ENCODE measurements at regions not wholly inside any gene's neighbourhood (a gene's known extent, or its start where the extent isn't known, plus 50 kb on each side); places are given as distances from the start of the nearest gene placed in this dataset.
A peak's percentile ranks its signal among the peaks of the same experiment; 100 is the strongest.
"Not testable (repeated sequence)": the region's sequence is repeated elsewhere in the genome, so short reads cannot be mapped to it uniquely, and the experiment has no call there.

- DNase-seq (ENCODE audit: low read depth in 3 of 3): no peak
Observed at GRCh38 chr18:54433368-54433767, 75.7 kb downstream of the C18orf54 start.

DNA sequence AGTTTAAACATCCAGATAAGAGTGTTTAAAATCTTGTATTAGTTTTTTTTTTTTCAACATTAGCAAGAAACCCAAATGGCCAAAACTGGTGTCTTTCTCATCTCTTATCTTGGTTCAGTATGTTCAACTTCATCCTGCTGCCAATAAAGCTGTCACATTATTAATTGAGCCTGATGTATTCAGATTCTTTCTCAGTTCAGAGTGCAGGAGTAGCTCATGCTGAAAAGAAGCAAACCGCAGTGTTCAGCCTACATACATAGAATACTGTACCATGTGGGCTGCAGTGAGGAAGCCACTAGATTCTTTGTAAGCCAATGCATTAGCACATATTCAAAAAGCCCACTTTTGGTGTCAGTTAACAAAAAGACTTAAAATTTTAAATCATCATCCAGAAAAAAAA is 76.2 kb downstream of the C18orf54 start:
- DNase-seq (ENCODE audit: low read depth in 3 of 3): no peak

- DNase-seq (ENCODE audit: low read depth in 3 of 3): no peak
Observed at GRCh38 chr18:54434453-54434852, 76.7 kb downstream of the C18orf54 start.

DNA sequence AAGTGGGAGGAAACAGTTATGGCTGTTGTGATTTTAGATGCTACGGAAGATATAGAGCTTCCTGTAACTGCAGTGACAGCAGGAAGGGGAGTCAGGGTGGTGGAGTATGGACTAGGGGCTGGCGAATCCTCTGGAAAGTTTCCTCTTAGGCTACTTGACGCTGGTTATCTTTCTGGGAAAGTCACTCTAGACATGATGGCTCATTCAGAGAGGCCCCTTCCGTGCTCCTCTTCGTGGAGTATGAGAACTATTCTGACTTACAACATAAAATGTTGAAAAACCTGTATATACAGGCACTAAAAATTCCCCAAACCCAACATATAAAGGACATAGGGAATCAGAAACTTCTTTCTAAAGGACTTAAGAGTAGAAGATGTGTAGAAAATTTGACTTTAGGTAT is 78.8 kb downstream of the C18orf54 start:
- no peak for DNase-seq (ENCODE audit: low read depth in 3 of 3)

DNA sequence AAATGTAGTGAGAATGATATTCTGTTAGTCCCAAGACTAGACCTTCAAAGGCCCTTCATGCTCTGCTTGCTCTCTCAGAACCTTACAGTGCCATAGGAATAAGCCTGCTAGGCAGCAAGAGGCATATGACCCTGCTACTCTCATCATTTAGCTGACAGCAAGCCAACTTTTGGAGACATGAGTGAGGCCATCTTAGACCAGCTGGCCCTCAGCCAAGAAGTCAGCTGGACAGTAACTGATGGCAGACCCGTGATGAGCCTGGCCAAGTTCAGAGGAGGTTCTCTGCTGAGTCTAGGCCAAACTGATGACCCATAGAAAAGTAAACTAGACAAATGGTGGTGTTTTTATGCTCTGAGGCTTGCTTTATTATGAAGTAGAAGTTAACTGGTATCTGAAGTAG is 82.6 kb downstream of the C18orf54 start:
- no peak for DNase-seq (ENCODE audit: low read depth in 3 of 3)

DNA sequence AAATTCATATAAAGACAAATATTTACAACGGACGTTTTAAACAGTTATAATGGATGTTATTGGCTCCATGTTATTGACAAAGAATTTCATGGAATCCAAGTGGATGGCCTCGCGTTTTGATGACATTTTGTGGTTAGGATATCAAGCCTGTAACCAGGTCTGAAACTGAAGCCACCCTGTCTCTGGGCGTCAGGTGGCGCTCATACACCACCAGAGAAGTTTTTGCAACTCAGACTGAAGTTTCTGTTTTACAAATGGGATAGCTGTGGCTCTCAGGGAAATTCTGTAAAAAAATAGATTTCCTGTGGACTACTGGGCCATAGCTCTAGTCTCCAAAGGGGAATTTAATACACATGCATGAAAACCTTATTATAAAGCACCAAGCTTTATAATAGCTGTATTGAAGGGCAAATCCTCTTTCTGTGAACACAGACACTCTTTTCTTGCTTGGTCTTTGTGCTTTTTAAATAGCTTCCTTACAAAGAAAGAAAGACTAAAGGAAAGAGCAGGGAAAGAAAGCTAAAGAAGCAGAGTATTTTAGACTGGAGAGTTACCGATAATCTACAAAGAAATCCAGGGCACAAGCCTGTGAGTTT is 86.7 kb downstream of the C18orf54 start:
- DNase-seq (ENCODE audit: low read depth in 3 of 3): peak in 1 of 3 donors; percentile 10

GRCh38 chr18:54453996-54454395 is 96.3 kb downstream of the C18orf54 start:
- DNase-seq (ENCODE audit: low read depth in 3 of 3): no peak

- DNase-seq (ENCODE audit: low read depth in 3 of 3): no peak
Observed at GRCh38 chr18:54465502-54465901, 107.8 kb downstream of the C18orf54 start.

DNA sequence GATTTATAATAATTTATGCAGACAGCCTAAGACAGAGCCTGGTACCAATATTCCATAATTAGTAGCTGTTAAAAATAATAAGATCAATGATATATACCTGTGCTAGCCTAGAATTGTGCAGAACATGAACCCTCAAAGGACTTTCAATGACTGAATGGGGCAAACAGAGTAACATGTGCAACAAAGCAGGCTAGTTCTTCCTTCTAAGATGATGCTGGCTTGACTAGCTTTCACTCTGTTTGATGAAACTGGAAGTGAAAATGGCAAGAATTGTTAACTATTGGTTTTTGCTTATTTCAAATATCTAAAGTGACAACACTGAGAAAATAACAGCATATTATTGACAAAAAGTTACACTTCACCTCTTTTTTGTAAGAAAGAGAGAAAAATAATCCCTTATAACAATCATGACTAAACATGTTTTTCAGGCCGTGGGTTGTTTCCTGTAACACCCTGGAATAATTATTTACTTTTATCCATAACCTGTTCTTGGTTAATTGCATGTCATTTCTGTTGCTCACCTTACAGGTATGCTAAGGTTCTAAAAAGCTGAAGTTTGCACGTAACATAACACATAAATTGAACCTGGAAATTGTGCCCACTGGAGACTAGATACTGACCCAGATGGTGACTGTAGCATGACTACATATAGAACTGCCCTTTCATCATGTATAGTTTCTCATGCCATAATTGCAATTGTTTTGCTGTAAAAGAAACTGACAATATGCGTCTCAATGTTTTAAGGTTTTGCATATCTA is 108.7 kb downstream of the C18orf54 start:
- no peak for DNase-seq (ENCODE audit: low read depth in 3 of 3)

DNA sequence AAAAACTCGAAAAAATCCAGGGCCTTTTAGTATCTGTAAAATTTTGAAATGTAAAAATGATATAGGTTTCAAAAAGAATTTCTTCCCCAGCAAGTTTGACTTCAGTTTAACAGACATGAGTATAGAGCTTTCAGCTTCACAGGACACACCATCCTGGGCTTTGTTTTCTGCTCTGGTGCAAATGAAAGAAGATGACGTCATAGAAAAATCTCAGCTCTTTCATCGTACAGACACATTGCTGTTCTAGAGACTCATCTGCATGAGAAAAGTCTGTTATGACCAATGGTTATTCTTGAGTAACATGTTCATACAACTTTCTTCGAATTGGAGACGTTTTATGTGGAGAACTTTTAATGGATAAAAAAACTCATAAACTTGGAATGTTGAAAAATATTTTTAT is 111.7 kb upstream of the DYNAP start:
- DNase-seq (ENCODE audit: low read depth in 3 of 3): no peak

- DNase-seq (ENCODE audit: low read depth in 3 of 3): no peak
Observed at GRCh38 chr18:54480616-54481015, 110.4 kb upstream of the DYNAP start.

- DNase-seq (ENCODE audit: low read depth in 3 of 3): not testable (repeated sequence)
Observed at GRCh38 chr18:54502451-54502850, 88.6 kb upstream of the DYNAP start.

DNA sequence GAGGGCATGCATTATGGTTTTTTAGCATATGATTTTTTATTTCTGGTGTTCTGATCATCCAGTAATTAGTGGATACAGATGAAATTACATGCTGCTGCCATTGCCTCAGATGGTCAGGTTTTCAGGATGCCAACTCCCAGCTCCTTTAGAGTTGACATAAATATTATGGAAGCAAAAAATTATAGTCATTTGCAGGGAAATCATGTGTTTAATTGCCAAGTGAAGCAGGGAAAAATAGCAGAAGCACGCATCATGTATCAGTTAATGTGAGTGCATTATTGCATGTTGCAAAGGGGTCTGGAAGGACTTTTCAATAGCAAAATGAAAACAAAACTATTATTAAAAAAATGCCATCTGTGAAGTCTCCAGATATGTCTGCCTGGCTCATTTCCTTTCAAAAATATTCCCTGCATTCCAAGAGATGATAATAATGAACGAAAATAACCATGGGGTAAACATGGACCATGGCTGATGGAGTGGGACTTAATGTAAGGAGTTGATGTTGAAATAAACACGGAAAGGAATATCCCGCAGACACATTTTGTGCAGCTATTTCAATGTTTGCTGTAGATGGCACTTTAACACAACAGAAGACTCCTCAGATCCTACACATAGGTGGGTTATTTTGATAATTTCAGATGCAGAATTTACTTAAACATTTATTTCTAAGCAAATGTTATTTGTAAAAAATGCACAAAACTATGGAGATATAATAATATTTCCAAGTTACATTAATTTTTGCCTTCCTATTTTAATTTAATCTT is 87.7 kb upstream of the DYNAP start:
- no peak for DNase-seq (ENCODE audit: low read depth in 3 of 3)

GRCh38 chr18:54506516-54507261 is 84.4 kb upstream of the DYNAP start:
- no peak for DNase-seq (ENCODE audit: low read depth in 3 of 3)

GRCh38 chr18:54509793-54510192 is 81.3 kb upstream of the DYNAP start:
- DNase-seq (ENCODE audit: low read depth in 3 of 3): no peak

DNA sequence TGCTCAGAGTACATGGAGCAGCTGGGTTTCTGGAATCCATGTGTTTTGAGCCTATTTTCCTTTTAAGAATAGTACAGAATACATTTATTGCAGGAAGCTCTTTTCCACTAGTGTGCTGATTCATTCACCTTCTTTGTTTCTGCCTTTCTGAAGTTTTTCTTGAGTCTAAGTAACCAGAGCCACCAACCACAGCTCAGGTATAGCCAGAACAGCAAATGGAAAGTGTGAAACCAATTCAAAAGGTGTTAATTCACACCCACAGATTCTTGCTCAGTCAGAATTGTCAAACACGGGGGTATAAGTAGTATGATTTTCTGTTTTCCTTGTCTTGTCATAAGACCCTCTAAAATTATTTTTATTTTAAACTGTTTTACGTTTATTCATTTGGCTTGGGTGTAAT is 75.9 kb upstream of the DYNAP start:
- DNase-seq (ENCODE audit: low read depth in 3 of 3): no peak

- no peak for DNase-seq (ENCODE audit: low read depth in 3 of 3)
Observed at GRCh38 chr18:54517521-54517920, 73.5 kb upstream of the DYNAP start.

GRCh38 chr18:54521846-54522245 is 69.2 kb upstream of the DYNAP start:
- no peak for DNase-seq (ENCODE audit: low read depth in 3 of 3)

- DNase-seq (ENCODE audit: low read depth in 3 of 3): no peak
Observed at GRCh38 chr18:54528942-54529376, 62.1 kb upstream of the DYNAP start.

DNA sequence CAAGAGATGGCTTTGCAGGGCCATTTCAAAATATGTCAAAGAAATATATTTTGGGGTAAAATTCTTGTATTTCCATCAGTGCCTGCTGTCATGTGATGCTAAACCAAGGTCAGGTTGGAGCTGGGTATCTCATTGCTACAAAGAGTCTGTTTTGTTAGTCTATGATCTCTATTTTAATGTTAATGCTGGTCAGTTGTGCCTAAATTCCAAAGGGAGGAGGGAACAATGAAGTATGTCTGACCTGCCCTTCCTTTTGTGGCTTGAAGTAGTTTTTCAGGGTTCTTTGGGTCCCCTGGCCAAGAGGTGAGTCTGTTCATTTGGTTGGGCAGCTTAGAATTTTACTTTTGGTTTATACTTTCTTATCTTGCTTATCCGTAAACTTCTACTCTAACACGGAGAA is 61.6 kb upstream of the DYNAP start:
- no peak for DNase-seq (ENCODE audit: low read depth in 3 of 3)

GRCh38 chr18:54530285-54530684 is 60.8 kb upstream of the DYNAP start:
- no peak for DNase-seq (ENCODE audit: low read depth in 3 of 3)

GRCh38 chr18:54531402-54532065 is 59.5 kb upstream of the DYNAP start:
- no peak for DNase-seq (ENCODE audit: low read depth in 3 of 3)

All from stimulated activated CD4-positive, alpha-beta T cell treated with anti-CD3 and anti-CD28 coated beads, TNF-alpha, amount 100 ng/mL, for 48 hours (primary cell).